ENCODE measurements at regions not wholly inside any gene's neighbourhood (a gene's known extent, or its start where the extent isn't known, plus 50 kb on each side); places are given as distances from the start of the nearest gene placed in this dataset.

DNA sequence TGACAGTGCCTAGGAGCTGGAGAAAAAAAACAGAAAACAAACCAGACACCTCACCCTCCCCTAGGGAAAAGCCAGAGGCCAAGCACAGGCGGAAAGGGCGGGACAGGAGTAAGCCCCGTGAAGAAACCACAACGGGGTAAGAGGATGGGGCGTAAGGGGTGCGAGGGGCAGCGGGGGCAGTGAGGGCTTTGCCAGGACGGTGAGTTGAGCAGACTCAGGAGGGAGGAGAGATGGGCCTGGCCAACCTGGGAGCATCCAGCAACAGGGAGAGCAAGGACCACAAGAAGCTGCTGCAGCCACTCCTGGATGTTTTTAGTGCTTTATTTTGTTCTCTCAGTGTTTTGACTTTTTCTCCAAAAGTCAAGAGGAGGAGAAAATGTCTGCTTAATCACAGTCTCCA is 114.1 kb upstream of the SOX1 start:
- H3K4me3 ChIP-seq = no peak overlapping the region
- H3K4me1 ChIP-seq = no peaks in the 10 kb centered on the region
- ATAC-seq (no peak), DNase-seq (no peak)
- H3K36me3 ChIP-seq = no peaks in the 10 kb centered on the region
- peaks cover 0 to 33% (median 0%) of the 10 kb centered on the region in 9 donors for H3K27me3 ChIP-seq
- intact Hi-C loops (cut with DNase I) = no loop called here
- no peak overlapping the region for H3K27ac ChIP-seq
- H3K9me3 ChIP-seq = peaks cover 0 to 19% (median 8%) of the 10 kb centered on the region in 12 donors
- WGBS, 4 donors = 70 to 78% (median 73%) methylated on average over 8 of the region's 8 CpGs
- no peak for TF ChIP-seq POLR2A (IDR thresholded peaks at IDR 0.05)
- no peak for TF ChIP-seq CTCF (IDR thresholded peaks at IDR 0.05)

DNA sequence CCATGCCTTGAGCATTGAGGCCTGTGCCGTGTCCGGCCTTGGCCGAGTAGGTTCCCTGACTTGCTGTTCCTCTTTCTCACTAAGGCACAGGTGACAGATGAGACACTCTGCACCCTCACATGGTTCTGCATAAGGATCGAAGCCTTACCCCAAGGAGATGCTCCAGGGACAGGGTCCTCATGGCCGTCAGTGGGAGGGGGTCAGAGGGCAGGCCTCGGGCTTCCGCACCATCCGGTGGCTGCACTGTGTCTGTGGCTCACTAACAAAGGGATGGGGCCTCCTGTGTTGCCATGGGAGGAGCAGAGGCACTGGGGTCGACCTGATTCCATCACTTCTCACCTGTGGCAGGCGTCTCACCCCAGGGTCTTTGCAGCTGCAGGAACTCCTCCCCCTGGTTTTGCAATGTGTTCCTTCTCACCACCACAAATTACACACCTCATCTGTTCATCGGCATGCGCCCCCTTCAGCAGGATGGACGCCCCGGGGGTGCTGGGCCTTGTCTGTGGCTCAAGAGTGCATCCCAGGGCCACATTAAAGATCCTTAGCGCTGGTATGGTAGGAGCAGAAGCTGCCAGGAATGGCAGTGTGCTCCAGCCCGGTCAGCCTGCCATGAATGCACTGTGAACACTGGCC is 113.3 kb upstream of the SOX1 start:
- no peak for TF ChIP-seq CTCF (IDR thresholded peaks at IDR 0.05)
- TF ChIP-seq POLR2A (IDR thresholded peaks at IDR 0.05) = no peak
- DNase-seq (peak in 1 of 5 donors; percentile 28), ATAC-seq (no peak)
- WGBS, 4 donors = 74 to 85% (median 78%) methylated on average over 13 to 16 of the region's 16 CpGs
- Histone ChIP-seq H3K27me3 (peaks cover 0 to 24% (median 0%) of the 10 kb centered on the region in 9 donors), H3K4me1 (no peaks in the 10 kb centered on the region), H3K9me3 (peaks cover 0 to 19% (median 8%) of the 10 kb centered on the region in 12 donors), H3K36me3 (no peaks in the 10 kb centered on the region), H3K27ac (no peak overlapping the region), H3K4me3 (no peak overlapping the region)
- intact Hi-C loops (cut with DNase I) = no loop called here

GRCh38 chr13:111954661-111955411 is 112.1 kb upstream of the SOX1 start:
- ATAC-seq (no peak), DNase-seq (no peak)
- Histone ChIP-seq H3K4me3 (no peak overlapping the region), H3K9me3 (peaks cover 0 to 18% (median 8%) of the 10 kb centered on the region in 12 donors), H3K36me3 (no peaks in the 10 kb centered on the region), H3K27me3 (peaks cover 0 to 18% (median 0%) of the 10 kb centered on the region in 9 donors), H3K27ac (no peak overlapping the region), H3K4me1 (no peaks in the 10 kb centered on the region)
- WGBS, 4 donors = 68 to 80% (median 69%) methylated on average over 18 of the region's 18 CpGs
- TF ChIP-seq CTCF (IDR thresholded peaks at IDR 0.05) (no peak), POLR2A (IDR thresholded peaks at IDR 0.05) (no peak)
- intact Hi-C loops (cut with DNase I) = no loop called here

DNA sequence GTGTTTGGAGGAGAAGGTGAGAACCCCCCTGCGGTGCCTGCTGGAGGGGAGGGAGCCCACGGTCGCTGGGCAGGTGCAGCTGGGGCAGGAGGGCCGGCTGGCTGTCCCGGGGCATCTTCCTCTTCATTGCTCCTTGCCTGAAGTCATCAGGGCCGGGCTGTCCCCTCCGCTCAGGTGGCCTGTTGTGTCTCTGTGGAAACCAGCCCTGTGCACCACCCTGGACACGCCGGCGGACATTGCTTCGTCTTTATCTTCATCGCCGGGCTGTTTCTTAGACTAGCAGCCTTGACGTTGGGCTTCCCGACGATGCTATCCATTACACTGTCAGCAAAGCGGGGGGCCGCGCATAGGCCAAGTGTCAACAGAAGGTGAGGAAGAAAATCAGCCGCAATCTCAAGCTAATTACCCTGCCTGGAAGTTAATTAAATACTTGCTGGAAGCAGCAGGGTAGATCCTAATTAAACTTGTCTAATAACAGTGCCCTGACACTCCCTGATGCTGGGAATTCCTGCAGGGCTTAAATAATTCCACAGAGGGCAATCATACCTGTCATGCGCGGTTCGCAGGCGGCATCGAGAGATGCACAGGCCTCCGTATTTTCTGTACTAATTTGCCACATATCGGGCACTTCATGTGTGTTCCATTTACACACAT is 111.4 kb upstream of the SOX1 start:
- Histone ChIP-seq H3K4me3 (no peak overlapping the region), H3K9me3 (peaks cover 0 to 11% (median 4%) of the 10 kb centered on the region in 12 donors), H3K36me3 (no peaks in the 10 kb centered on the region), H3K4me1 (no peaks in the 10 kb centered on the region), H3K27me3 (peaks cover 0 to 18% (median 0%) of the 10 kb centered on the region in 9 donors), H3K27ac (no peak overlapping the region)
- no peak for ATAC-seq
- TF ChIP-seq POLR2A (IDR thresholded peaks at IDR 0.05) (no peak), CTCF (IDR thresholded peaks at IDR 0.05) (no peak)
- intact Hi-C loops (cut with DNase I) = no loop called here
- DNase-seq = no peak
- WGBS, 4 donors = 61 to 69% (median 64%) methylated on average over 26 to 27 of the region's 27 CpGs
